ENCODE measurements at regions not wholly inside any gene's neighbourhood (a gene's known extent, or its start where the extent isn't known, plus 50 kb on each side); places are given as distances from the start of the nearest gene placed in this dataset.

DNA sequence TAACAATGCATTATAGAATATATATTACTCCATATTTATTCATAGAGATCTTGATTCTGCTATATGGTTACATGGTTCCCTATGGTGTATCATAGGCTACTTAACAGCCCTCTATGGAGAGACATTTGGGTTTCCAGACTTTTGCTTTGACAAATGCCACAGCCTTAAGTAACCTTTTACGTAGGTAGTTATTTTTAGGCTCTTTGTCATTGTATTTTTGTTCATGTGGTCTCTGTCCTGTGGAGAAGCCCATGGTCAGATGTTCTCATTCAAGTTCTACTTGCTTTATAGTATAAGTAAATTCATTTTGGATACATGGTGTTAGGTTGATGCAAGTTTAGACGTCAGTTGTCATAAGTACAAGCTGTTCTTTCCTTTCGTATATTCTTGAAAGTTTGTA is 275.2 kb upstream of the THSD7B start:
- TF ChIP-seq ZBTB33 (IDR thresholded peaks at IDR 0.05; ENCODE audit: borderline replicate concordance, low read depth) (no peak), JUND (IDR thresholded peaks at IDR 0.05) (no peak), NFIC (IDR thresholded peaks at IDR 0.05; ENCODE audit: borderline replicate concordance) (no peak)
- POLR2A ChIA-PET: no interaction called here
- DNase-seq: no peak
- Histone ChIP-seq H3K36me3 (replicated peaks in 1 of 2; ENCODE audit: control insufficient read depth in 1 of 2, insufficient read depth in 2 of 2, low read length in 1 of 2) (no peaks in the 10 kb centered on the region), H3K9me2 (no peaks in the 10 kb centered on the region), H3K4me3 (ENCODE audit: low read depth in 2 of 2, low read length in 1 of 2) (no peak overlapping the region), H3K27ac (ENCODE audit: low read depth in 2 of 2, low read length in 1 of 2) (no peak overlapping the region), H3K4me2 (no peak overlapping the region), H3K27me3 (ENCODE audit: insufficient read depth) (no peaks in the 10 kb centered on the region), H3K4me1 (ENCODE audit: control insufficient read depth in 1 of 2, insufficient read depth in 2 of 2, low read depth in 1 of 2, low read length in 1 of 2) (no peaks in the 10 kb centered on the region), H3K9me3 (peaks cover 7% of the 10 kb centered on the region; the same call in 1 of the 2 replicates), H3K9ac (no peak overlapping the region), H3K79me2 (ENCODE audit: insufficient read depth) (no peaks in the 10 kb centered on the region), H3F3A (replicated peaks; ENCODE audit: insufficient read depth) (no peaks in the 10 kb centered on the region), H4K20me1 (ENCODE audit: insufficient read depth) (no peaks in the 10 kb centered on the region), H2AFZ (ENCODE audit: low read depth) (no peak overlapping the region)
- CTCF ChIA-PET: no interaction called here
- WGBS (ENCODE audit: low lambda C conversion rate): 11% methylated on average over 3 of the region's 3 CpGs

GRCh38 chr2:136487421-136487820 is 277.9 kb upstream of the THSD7B start:
- no peak for DNase-seq
- Histone ChIP-seq H3K9ac (no peak overlapping the region), H3K4me3 (ENCODE audit: low read depth in 2 of 2, low read length in 1 of 2) (no peak overlapping the region), H4K20me1 (ENCODE audit: insufficient read depth) (no peaks in the 10 kb centered on the region), H2AFZ (ENCODE audit: low read depth) (no peak overlapping the region), H3K4me1 (ENCODE audit: control insufficient read depth in 1 of 2, insufficient read depth in 2 of 2, low read depth in 1 of 2, low read length in 1 of 2) (no peaks in the 10 kb centered on the region), H3K27ac (ENCODE audit: low read depth in 2 of 2, low read length in 1 of 2) (no peak overlapping the region), H3K9me3 (peaks cover 7% of the 10 kb centered on the region; the same call in 1 of the 2 replicates), H3F3A (replicated peaks; ENCODE audit: insufficient read depth) (no peaks in the 10 kb centered on the region), H3K4me2 (no peak overlapping the region), H3K9me2 (no peaks in the 10 kb centered on the region), H3K27me3 (ENCODE audit: insufficient read depth) (no peaks in the 10 kb centered on the region), H3K36me3 (replicated peaks in 1 of 2; ENCODE audit: control insufficient read depth in 1 of 2, insufficient read depth in 2 of 2, low read length in 1 of 2) (no peaks in the 10 kb centered on the region), H3K79me2 (ENCODE audit: insufficient read depth) (no peaks in the 10 kb centered on the region)
- TF ChIP-seq ELF1 (IDR thresholded peaks at IDR 0.05) (no peak), EZH2phosphoT487 (IDR thresholded peaks at IDR 0.05; ENCODE audit: borderline replicate concordance, low read depth) (no peak), GABPA (IDR thresholded peaks at IDR 0.05; ENCODE audit: low read depth) (no peak), MEF2A (IDR thresholded peaks at IDR 0.05; ENCODE audit: borderline replicate concordance, low read depth) (no peak), USF1 (IDR thresholded peaks at IDR 0.05; ENCODE audit: borderline replicate concordance, low read depth) (no peak), JUND (IDR thresholded peaks at IDR 0.05) (no peak)
- ChIA-PET CTCF (interaction anchor here (1.1 kb wide), 1 partner anchor 433 kb away, joined by 3 read pairs; no protein-coding TSS in a partner anchor), POLR2A (no interaction called here)
- 19% methylated on average over 2 of the region's 2 CpGs for WGBS (ENCODE audit: low lambda C conversion rate)

DNA sequence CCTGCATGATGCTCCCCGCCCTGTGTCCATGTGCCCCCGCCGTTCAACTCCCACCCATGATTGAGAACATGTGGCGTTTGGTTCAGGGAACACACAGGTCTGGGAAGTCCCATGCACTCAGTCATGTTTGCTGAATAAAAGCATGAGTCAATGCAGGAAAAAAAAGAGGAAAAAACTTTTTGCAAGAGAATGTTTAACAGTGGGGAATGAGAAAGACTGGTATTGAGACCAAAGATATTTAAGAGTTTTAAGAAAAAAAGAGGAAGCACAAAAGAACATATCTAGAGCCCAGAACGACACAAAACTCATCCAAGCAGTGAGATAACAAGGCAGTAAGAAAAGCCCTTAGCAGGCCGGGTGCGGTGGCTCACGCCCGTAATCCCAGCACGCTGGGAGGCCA is 279.2 kb upstream of the THSD7B start:
- no peak for DNase-seq
- peaks cover 5% of the 10 kb centered on the region; the same call in 1 of the 2 replicates for H3K9me3 ChIP-seq
- WGBS (ENCODE audit: low lambda C conversion rate): 55% methylated on average over 10 of the region's 10 CpGs

More for the DNA sequence above, 279.2 kb upstream of the THSD7B start:
- H3K27me3 ChIP-seq (ENCODE audit: insufficient read depth): no peaks in the 10 kb centered on the region
- H4K20me1 ChIP-seq (ENCODE audit: insufficient read depth): no peaks in the 10 kb centered on the region
- no peak overlapping the region for H3K4me3 ChIP-seq (ENCODE audit: low read depth in 2 of 2, low read length in 1 of 2)
- ChIA-PET POLR2A (no interaction called here), CTCF (interaction anchor here (0.6 to 0.9 kb wide), 2 partner anchors 13 to 14 kb away, joined by 3 to 4 read pairs; no protein-coding TSS in a partner anchor)
- H3K4me2 ChIP-seq: no peak overlapping the region
- no peak overlapping the region for H2AFZ ChIP-seq (ENCODE audit: low read depth)
- no peaks in the 10 kb centered on the region for H3K4me1 ChIP-seq (ENCODE audit: control insufficient read depth in 1 of 2, insufficient read depth in 2 of 2, low read depth in 1 of 2, low read length in 1 of 2)
- H3K36me3 ChIP-seq (replicated peaks in 1 of 2; ENCODE audit: control insufficient read depth in 1 of 2, insufficient read depth in 2 of 2, low read length in 1 of 2): no peaks in the 10 kb centered on the region
- no peaks in the 10 kb centered on the region for H3F3A ChIP-seq (replicated peaks; ENCODE audit: insufficient read depth)
- H3K9ac ChIP-seq: no peak overlapping the region
- TF ChIP-seq, protein P1, sequence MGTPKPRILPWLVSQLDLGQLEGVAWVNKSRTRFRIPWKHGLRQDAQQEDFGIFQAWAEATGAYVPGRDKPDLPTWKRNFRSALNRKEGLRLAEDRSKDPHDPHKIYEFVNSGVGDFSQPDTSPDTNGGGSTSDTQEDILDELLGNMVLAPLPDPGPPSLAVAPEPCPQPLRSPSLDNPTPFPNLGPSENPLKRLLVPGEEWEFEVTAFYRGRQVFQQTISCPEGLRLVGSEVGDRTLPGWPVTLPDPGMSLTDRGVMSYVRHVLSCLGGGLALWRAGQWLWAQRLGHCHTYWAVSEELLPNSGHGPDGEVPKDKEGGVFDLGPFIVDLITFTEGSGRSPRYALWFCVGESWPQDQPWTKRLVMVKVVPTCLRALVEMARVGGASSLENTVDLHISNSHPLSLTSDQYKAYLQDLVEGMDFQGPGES (IDR thresholded peaks at IDR 0.05; ENCODE audit: low read depth, low read length): no peak
- no peak for TF ChIP-seq FOXM1 (IDR thresholded peaks at IDR 0.05; ENCODE audit: low read depth)
- no peak for TF ChIP-seq SMC3 (IDR thresholded peaks at IDR 0.05; ENCODE audit: low read depth, low read length)
- no peak overlapping the region for H3K27ac ChIP-seq (ENCODE audit: low read depth in 2 of 2, low read length in 1 of 2)
- no peaks in the 10 kb centered on the region for H3K9me2 ChIP-seq
- H3K79me2 ChIP-seq (ENCODE audit: insufficient read depth): no peaks in the 10 kb centered on the region
